Heart left ventricle (tissue), 16 donors: ENCODE measurements at regions not wholly inside any gene's neighbourhood (a gene's known extent, or its start where the extent isn't known, plus 50 kb on each side); places are given as distances from the start of the nearest gene placed in this dataset.
A peak's percentile ranks its signal among the peaks of the same experiment; 100 is the strongest.

ENCODE experiments used
- ATAC-seq, 4 donors: fragments of 200-7000 bp; cut with Tn5 transposase; one replicate each; pipeline ENCODE4 v1.9.1; 2020 to 2022; ENCODE audit warnings: moderate library complexity in 4 of 4, mild to moderate bottlenecking in 3 of 4, moderate number of reproducible peaks in 1 of 4
- DNase-seq, 5 donors: peaks; one replicate each; pipeline ENCODE4 v3.0.0-alpha.2; 2020
- H3K27ac ChIP-seq, 12 donors: fragments of 200-600 bp; sonication (generic) in 4 of 12; one replicate each; pipeline versions ENCODE4 v1.5.0 to v1.8.0; 2016 to 2022; ENCODE audit warnings: mild to moderate bottlenecking in 2 of 12
- H3K27me3 ChIP-seq, 9 donors: fragments of 200-600 bp; sonication (generic) in 2 of 9; one replicate each; pipeline versions ENCODE4 v1.5.1 to v1.8.0; 2016 to 2022; ENCODE audit warnings: mild to moderate bottlenecking in 3 of 9
- H3K36me3 ChIP-seq, 9 donors: fragments of 200-600 bp; sonication (generic) in 2 of 9; one replicate each; pipeline versions ENCODE4 v1.5.0 to v1.8.0; 2018 to 2022; ENCODE audit warnings: mild to moderate bottlenecking in 2 of 9
- H3K4me1 ChIP-seq, 12 donors: fragments of 200-600 bp; sonication (generic) in 4 of 12; one replicate each; pipeline versions ENCODE4 v1.5.0 to v1.8.0; 2016 to 2022; ENCODE audit warnings: mild to moderate bottlenecking in 3 of 12
- H3K4me3 ChIP-seq, 12 donors: fragments of 200-600 bp; sonication (generic) in 4 of 12; one replicate each; pipeline versions ENCODE4 v1.5.0 to v1.8.0; 2017 to 2022; ENCODE audit warnings: mild to moderate bottlenecking in 9 of 12, moderate library complexity in 4 of 12
- H3K9me3 ChIP-seq, 12 donors: fragments of 200-600 bp; sonication (generic) in 4 of 12; one replicate each; pipeline versions ENCODE4 v1.5.0 to v1.8.0; 2016 to 2022; ENCODE audit warnings: mild to moderate bottlenecking in 1 of 12
- CTCF ChIP-seq, 12 donors: fragments of 200-600 bp; sonication (generic) in 4 of 12; IDR thresholded peaks; one replicate each; pipeline versions ENCODE4 v1.5.0 to v1.8.0; 2018 to 2022; ENCODE audit warnings: antibody characterized with exemption in 12 of 12, mild to moderate bottlenecking in 5 of 12
- POLR2A ChIP-seq, 2 donors: fragments of 450-650 bp; IDR thresholded peaks; one replicate each; pipeline ENCODE4 v1.6.1; 2017; ENCODE audit warnings: antibody characterized with exemption in 2 of 2, mild to moderate bottlenecking in 2 of 2, moderate library complexity in 2 of 2
- WGBS, 4 donors: extraction: QIAGEN DNeasy Blood & Tissue Kit in 2 of 4; methylation state at CpG; one replicate each; pipeline versions ENCODE4 v1.1.5 to v1.1.7; 2013 to 2018; 5-methylcytosine and 5-hydroxymethylcytosine counted together
- intact Hi-C, 10 donors: fragments of 100-400 bp; cut with DNase I; formaldehyde crosslinking; loops; one replicate each; pipeline versions ENCODE4 v1.11.1 to v1.14.2; 2022
- donor health status: ischemic (EF 13 %, LVEDD 7.1; RV severe dilation, severe dysfunction).
- donor health status: healthy with polysubstance abuse.
- donor health status: DM: no; HTN: yes; CAD: no.
- donor health status: DM: no; HTN: no; CAD: no.
- donor health status: ischemic (EF 25% LVEDD 6.9; RV normal size, moderate dysfunction).
- donor health status: ischemic (EF 25% LVEDD 5.7; RV mildly dilated, moderate dysfunction).
- donor health status: healthy.
- donor health status: DM: yes; HTN: yes; CAD: no.
- donor health status: ischemic (EF 35%, LVEDD 5.7; RV mildly dilated, moderate dysfunction).
- donor health status: nonischemic (EF 11% LVEDD 7.7; RV severe dilation, severe dysfunction).
- donor health status: DM: yes; HTN: yes; CAD: no.
- donor health status: PGD.
- donor health status: ischemic (EF 29% LVEDD 5.4; RV normal size, mild dysfunction).
- donor health status: nonischemic (EF 23%, LVEDD 6.1; RV moderate dilation, normal function).

DNA sequence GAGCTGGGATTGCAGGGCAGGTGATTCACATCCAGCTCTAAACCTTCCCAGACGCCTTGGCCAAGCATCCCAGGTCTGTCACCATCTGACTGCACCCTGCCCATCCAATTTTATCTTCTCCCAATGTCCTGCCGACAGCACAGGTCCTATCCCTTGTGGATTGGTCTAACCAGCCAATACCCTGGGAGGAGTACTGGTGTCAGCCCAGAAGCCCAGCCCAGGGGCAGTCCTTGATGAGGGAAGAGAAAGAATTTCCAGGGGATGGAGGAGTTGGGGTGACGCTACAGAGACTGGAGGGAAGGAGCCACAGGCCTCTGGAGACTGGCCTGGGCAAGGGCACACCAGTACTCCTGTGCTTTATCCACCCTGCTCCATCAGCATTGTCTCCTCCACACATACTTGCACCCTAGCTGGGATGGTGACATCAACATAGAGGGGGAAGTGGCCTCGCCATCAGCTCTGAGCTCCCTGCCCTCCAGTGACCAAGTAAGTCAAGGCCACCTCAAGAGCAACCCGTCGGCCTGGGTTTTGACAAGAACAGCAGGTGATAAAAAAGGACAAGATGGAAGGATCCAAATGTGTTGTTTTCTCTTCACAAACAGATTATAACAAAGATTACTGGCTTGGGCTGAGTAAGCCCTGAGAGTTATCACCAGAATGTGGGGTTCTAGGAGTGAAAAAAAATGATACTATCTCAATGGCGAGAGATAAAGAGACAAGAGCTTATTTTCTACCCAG, 114.6 kb downstream of the AQP9 start:
- DNase-seq (no peak), ATAC-seq (no peak)
- Histone ChIP-seq H3K9me3 (peaks cover 0 to 16% (median 0%) of the 10 kb centered on the region in 12 donors), H3K27me3 (no peaks in the 10 kb centered on the region), H3K4me1 (peaks cover 0 to 27% (median 16%) of the 10 kb centered on the region in 12 donors), H3K36me3 (no peaks in the 10 kb centered on the region), H3K27ac (no peak overlapping the region), H3K4me3 (no peak overlapping the region)
- 79 to 86% (median 79%) methylated on average over 7 of the region's 7 CpGs for WGBS, 4 donors
- intact Hi-C loops: no loop called here
- no peak for TF ChIP-seq CTCF (IDR thresholded peaks at IDR 0.05)
- no peak for TF ChIP-seq POLR2A (IDR thresholded peaks at IDR 0.05)

- Histone ChIP-seq H3K4me3 (no peak overlapping the region), H3K4me1 (peaks cover 0 to 22% (median 8%) of the 10 kb centered on the region in 12 donors), H3K27me3 (no peaks in the 10 kb centered on the region), H3K36me3 (no peaks in the 10 kb centered on the region), H3K9me3 (peaks cover 0 to 12% (median 0%) of the 10 kb centered on the region in 12 donors), H3K27ac (peak overlapping the region in 5 of 12 donors; percentile 8 to 28 (median 13))
- TF ChIP-seq CTCF (IDR thresholded peaks at IDR 0.05) (no peak), POLR2A (IDR thresholded peaks at IDR 0.05) (no peak)
- DNase-seq (no peak), ATAC-seq (peak in 1 of 4 donors; percentile 11)
- intact Hi-C loops: no loop called here
- WGBS, 4 donors: 68 to 77% (median 75%) methylated on average over 7 of the region's 7 CpGs
Measured at GRCh38 chr15:58257776-58258325, 119.7 kb downstream of the AQP9 start.

DNA sequence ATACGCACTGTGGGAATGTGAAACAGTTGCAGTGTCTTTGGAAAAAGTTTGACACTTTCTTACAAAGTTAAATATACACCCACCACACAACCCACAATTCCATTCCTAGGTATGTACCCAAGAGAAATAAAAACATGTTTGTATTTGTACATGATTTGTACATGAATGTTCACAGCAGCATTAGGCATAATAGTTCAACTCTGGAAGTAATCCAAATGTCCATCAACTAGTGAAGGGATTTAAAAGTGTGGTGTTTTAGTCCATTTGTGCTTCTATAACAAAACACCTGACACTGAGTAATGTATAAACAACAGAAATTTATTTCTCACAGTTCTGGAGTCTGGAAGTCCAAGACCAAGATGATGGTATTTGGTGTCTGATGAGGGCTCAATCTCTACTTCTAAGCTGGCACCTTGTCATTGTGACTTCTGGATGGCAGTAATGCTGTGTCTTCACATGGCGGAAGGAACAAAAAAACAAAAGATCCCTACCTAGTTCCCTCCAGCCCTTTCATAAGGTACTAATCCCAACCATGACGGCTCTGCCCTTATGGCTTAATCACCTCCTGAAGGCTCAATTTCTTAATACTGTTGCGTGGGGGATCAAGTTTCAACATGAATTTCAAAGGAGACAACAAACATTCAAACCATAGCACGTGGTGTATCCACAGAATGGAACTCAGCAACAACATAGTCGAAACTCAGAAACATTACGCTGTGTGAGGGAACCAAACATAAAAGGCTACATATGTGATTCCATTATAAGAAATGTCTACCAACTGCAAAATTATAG, 120.5 kb downstream of the AQP9 start:
- no peak overlapping the region for H3K4me3 ChIP-seq
- H3K9me3 ChIP-seq: peaks cover 0 to 12% (median 0%) of the 10 kb centered on the region in 12 donors
- DNase-seq: no peak
- no peaks in the 10 kb centered on the region for H3K36me3 ChIP-seq
- no peak for ATAC-seq
- H3K27ac ChIP-seq: peak overlapping the region in 1 of 12 donors; percentile 4
- intact Hi-C loops: no loop called here
- WGBS, 4 donors: 93 to 94% (median 94%) methylated on average over 7 of the region's 7 CpGs
- no peak for TF ChIP-seq POLR2A (IDR thresholded peaks at IDR 0.05)
- TF ChIP-seq CTCF (IDR thresholded peaks at IDR 0.05): no peak
- H3K27me3 ChIP-seq: no peaks in the 10 kb centered on the region
- H3K4me1 ChIP-seq: peaks cover 0 to 22% (median 6%) of the 10 kb centered on the region in 12 donors
